ENCODE measurements at regions not wholly inside any gene's neighbourhood (a gene's known extent, or its start where the extent isn't known, plus 50 kb on each side); places are given as distances from the start of the nearest gene placed in this dataset.

GRCh38 chr3:164620423-164620822 lies 457.9 kb downstream of the SI start:
- no peak for DNase-seq (ENCODE audit: low spot score)
- intact Hi-C loops (cut with DNase I) = no loop called here

- intact Hi-C loops (cut with DNase I) = no loop called here
- no peak for DNase-seq (ENCODE audit: low spot score)
Observed at GRCh38 chr3:164612751-164613150, 465.5 kb downstream of the SI start.

GRCh38 chr3:164608554-164609276 lies 469.6 kb downstream of the SI start:
- intact Hi-C loops (cut with DNase I) = no loop called here
- no peak for DNase-seq (ENCODE audit: low spot score)

DNA sequence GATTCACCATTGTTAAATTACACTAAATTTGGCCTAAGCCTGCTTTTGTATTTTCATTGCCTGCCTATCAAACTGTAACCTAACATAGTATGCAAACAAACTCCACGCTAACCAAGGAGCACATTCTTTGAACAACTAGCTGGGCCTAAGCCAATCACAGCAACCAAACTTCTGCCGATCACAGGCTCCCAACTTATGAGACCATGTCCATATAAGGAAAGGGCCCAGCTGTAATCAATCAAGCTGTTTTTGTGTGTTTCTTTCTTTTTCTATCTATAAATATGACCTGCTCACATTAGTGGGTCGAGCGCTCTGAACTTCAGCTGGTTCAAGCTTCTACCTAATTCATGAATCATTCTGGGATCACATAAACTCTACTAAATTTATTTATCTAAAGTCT lies 473.6 kb downstream of the SI start:
- DNase-seq (ENCODE audit: low spot score) = no peak
- intact Hi-C loops (cut with DNase I) = no loop called here

DNA sequence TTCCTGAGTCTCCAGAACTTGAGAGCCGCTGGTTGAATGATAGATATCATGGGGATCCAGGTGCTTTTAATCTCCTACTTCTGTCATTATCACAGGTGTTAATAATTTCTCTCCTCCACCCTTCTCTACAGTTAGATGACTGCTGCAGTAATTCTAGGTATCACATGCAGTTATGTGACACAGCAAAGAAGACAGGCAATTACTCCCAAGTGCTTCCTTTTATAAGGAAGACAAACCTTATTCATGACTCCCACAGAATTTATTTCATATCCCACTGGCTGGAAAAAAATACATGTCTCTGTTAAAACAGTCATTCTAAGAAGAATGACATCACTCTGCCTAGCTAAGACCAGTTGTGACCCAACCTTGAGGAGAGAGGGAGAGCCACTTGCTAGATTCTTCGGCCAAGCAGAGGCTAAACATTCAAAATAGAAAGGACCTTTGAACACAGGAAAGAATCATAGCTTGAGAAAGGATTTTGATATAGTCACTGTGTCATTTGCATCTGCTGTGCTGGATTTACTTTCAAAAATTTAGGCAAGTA lies 500.6 kb downstream of the SI start:
- intact Hi-C loops (cut with DNase I) = no loop called here
- no peak for DNase-seq (ENCODE audit: low spot score)

DNA sequence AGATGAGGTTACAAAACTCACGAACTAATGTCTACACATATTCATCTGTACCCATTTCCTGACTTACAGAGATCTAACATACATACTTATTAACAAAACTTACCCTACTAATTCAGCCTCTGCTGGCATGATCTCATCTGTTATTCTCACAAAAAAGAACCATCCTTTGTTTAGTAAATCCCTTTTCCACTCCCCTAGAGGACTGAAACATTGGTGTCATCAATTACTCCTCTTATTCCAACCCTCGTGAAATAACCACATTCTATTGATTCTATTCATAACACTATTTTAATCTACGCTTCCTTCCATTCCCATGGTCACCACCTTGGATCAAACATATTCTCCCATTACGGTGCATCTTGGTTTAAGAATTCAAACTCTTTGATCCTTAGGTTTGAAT lies 505.9 kb downstream of the SI start:
- intact Hi-C loops (cut with DNase I) = no loop called here

DNA sequence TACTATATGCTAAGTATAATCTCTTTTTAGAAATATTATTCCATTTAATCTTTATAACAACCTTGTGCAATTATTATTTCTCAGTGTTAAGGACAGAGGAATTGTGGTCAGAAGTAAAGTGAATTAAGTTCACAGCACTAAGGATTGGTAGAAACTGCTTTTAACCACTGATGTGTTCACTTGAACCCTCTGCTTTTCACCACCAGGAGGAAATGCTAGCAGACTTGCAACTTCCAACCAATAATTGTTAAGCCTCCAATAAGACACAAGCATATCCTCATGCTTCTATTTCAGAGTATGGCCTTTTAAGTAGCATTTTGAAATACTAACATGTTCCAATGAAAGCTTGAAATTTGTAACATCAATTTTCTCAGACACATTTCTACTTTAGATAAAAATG lies 527.4 kb downstream of the SI start:
- intact Hi-C loops (cut with DNase I) = loop anchor here in 1 of 2 donors (5.0 kb wide), 1 partner anchor 799 kb away; no protein-coding TSS in a partner anchor

More for the DNA sequence above, 505.9 kb downstream of the SI start:
- no peak for DNase-seq (ENCODE audit: low spot score)

GRCh38 chr3:164539215-164539614 lies 539.1 kb downstream of the SI start:
- intact Hi-C loops (cut with DNase I) = no loop called here
- no peak for DNase-seq (ENCODE audit: low spot score)

More for the DNA sequence above, 527.4 kb downstream of the SI start:
- no peak for DNase-seq (ENCODE audit: low spot score)

DNA sequence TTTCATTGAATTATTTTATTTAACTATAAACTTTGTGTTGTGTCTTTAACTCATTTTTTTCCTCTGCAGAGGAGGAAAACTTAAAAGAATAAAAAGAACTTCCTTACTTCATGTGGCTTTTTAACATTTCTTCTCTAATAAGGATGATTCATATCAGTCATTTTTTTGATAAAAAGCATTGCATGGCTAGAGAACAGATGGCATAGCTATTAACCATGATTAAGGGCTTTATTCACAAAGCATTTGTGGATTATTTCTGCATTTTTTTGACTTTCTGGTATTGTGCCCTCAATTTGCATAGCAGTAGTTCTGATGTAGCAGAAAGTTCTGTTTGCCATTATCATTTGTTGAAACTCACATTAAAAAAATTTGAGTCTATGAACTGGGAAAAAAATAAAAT lies 540.8 kb downstream of the SI start:
- DNase-seq (ENCODE audit: low spot score) = no peak

GRCh38 chr3:164533275-164533674 lies 545.0 kb downstream of the SI start:
- intact Hi-C loops (cut with DNase I) = no loop called here
- DNase-seq (ENCODE audit: low spot score) = no peak

More for the DNA sequence above, 540.8 kb downstream of the SI start:
- intact Hi-C loops (cut with DNase I) = no loop called here

GRCh38 chr3:164526250-164526649 lies 552.0 kb downstream of the SI start:
- intact Hi-C loops (cut with DNase I) = no loop called here

DNA sequence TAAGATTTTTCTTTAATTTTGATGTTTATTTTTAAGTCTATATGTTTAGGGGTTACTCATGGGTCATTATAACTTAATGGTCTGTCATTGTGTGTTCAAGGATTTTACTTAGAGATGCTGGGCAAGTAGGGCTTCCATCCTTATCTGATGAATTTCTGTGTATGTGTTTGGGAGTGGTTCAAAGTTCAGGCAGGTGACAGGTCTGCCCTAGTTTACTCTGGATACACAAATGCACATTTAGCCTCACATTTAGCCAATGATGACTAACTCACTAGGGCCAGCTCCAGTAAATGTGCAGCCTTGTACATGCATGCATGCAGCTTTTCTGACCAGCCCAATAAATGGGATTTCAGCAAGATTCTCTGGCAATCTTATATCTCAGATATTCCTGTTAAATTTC lies 554.1 kb downstream of the SI start:
- intact Hi-C loops (cut with DNase I) = no loop called here
- DNase-seq (ENCODE audit: low spot score) = no peak

More at GRCh38 chr3:164526250-164526649, 552.0 kb downstream of the SI start:
- DNase-seq (ENCODE audit: low spot score) = no peak

DNA sequence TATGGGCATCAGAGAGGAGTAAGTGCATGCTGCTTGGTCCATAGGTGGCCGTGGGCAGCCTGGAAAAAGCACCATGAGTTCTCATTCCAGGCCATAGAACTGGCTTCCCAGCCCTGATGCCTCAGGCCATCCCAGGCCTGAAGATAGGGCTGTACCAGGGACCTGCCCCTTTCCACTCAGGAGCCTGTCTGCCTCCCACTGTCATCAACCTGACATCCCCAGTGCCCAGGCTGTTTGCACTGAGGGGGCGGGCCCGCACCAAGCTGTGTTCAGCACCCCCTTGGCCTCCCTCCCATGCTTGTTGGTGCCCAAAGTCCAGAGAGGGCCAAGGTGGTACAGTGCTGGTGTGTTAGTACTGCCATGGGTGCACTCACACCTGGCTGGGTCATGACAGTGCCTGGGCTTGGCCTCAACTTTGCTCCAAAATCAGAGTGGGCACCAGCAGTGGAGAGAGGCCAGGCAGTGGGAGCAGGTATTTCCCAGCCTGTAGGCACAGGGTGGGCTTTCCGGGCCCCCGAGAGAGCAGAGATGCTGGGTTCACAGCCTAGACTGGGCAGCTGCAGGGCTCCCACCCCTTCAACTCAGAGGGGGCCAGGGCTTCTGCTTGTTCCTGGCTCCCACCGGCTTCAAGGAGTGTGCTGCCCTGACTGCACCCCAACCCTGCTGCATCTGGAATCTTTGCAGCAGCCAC lies 556.1 kb downstream of the SI start:
- no peak for DNase-seq (ENCODE audit: low spot score)
- intact Hi-C loops (cut with DNase I) = no loop called here

- DNase-seq (ENCODE audit: low spot score) = peak; percentile 55
- intact Hi-C loops (cut with DNase I) = no loop called here
Observed at GRCh38 chr3:164521644-164522043, 556.7 kb downstream of the SI start.

DNA sequence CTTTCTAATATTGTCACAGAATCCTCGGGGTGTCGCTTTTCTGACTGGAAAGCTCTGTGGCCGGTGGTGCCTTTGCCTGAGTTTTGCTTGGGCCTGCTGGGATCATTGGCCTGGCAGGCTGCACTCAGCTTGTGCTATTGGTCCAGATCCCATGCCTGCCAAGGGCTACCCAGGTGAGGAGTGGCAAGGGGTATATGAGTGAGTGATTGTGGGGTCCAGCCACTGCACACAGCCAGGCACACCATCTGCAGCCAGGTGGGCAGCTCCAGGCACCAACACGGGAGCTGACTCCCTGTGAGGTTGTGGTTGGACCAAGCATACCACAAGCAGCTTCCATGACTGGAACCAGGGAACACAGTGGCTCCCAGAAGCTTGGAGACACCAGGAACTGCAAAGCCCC lies 557.2 kb downstream of the SI start:
- intact Hi-C loops (cut with DNase I) = no loop called here
- DNase-seq (ENCODE audit: low spot score) = peak; percentile 67

DNA sequence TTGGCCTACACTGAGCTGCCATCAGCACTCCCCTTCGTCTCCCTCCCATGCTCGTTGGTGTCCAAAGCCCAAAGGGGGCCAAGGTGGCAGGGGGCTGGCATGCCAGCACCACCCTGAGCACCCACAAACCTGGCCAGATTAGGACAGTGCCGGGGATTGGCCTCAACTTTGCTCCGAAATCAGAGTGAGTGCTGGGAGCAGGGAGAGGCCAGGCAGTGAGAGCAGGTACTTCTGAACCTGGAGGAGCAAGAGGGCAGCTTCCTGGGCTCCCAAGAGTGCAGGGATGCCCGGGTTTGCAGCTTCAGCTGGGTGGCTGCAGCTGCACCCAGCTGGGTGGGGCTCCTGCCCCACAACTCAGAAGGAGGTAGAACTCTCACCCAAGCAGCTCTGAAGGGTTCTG lies 563.0 kb downstream of the SI start:
- DNase-seq (ENCODE audit: low spot score) = peak; percentile 58
- intact Hi-C loops (cut with DNase I) = no loop called here

GRCh38 chr3:164514576-164514975 lies 563.7 kb downstream of the SI start:
- intact Hi-C loops (cut with DNase I) = no loop called here

DNA sequence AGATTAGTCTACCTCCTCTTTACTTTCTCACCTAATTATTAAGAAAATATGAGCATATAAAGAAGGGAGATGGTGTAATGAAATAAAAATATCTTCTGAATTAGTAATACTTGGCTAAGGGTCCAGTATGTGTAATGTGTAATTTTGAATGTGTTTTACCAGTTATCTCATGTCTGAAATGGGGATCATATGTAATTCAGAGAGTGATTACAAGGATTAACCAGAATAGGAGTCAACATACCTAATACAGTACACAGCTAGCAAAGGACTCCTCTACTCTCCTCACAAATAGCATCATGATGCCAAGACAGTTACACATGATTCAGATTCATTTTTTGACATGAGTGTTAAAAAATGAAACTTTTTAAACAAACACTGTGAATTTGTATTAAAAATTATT lies 570.4 kb downstream of the SI start:
- intact Hi-C loops (cut with DNase I) = no loop called here
- no peak for DNase-seq (ENCODE audit: low spot score)

More at GRCh38 chr3:164514576-164514975, 563.7 kb downstream of the SI start:
- peak; percentile 57 for DNase-seq (ENCODE audit: low spot score)

- intact Hi-C loops (cut with DNase I) = no loop called here
- DNase-seq (ENCODE audit: low spot score) = no peak
Observed at GRCh38 chr3:164498917-164499316, 579.4 kb downstream of the SI start.

DNA sequence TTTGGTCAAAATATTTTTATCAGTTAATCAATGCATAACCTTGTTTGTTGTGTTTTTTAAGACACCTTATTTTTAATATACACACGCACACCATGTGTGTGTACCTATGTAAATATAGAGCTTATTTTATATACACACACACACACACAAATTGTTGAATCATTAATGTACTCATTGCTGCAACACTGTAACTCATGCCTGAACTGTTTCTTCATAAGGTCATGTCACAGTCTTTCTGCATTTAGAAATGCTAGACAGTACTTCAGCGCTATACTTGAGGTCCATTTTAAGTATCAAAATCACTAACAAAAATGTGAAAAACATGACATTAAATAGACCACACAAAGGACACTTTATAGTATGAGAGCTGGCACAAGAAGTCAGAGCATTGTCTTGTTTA lies 589.4 kb downstream of the SI start:
- DNase-seq (ENCODE audit: low spot score) = no peak
- intact Hi-C loops (cut with DNase I) = no loop called here

DNA sequence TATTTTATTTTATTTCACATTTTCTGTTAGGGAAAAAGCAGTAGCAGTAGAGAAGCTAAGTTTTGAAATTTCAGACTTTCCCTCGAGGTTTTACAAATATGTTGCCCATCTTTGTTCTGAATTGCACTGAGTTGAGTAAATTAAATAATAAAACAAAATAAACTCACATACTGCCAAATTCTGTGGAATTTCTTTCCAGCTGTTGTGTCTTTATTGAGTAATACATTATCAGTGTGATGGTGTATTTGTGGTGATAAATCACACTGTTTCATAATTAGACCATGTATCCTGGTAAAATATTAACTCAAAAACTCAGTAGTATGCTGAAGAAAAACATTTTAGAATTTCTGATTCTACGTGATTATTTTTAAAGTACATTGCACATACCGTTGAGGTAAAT lies 592.1 kb downstream of the SI start:
- intact Hi-C loops (cut with DNase I) = no loop called here
- DNase-seq (ENCODE audit: low spot score) = no peak

Data from posterior vena cava (tissue), 2 donors.